GM12875 (cell line): ENCODE measurements at regions not wholly inside any gene's neighbourhood (a gene's known extent, or its start where the extent isn't known, plus 50 kb on each side); places are given as distances from the start of the nearest gene placed in this dataset.

Experiments used
- H3K4me3 ChIP-seq: one replicate; pipeline ENCODE4 v1.5.1; 2011; ENCODE audit warnings: low read depth, low read length, control low read depth
- TF ChIP-seq, protein P1 (sequence below): IDR thresholded peaks from 2 replicates; pipeline ENCODE4 v1.5.1; 2011; ENCODE audit warnings: low read depth, mild to moderate bottlenecking, control low read depth, inconsistent platforms, low read length, moderate library complexity, borderline replicate concordance; ENCODE audit not compliant: insufficient read depth

DNA sequence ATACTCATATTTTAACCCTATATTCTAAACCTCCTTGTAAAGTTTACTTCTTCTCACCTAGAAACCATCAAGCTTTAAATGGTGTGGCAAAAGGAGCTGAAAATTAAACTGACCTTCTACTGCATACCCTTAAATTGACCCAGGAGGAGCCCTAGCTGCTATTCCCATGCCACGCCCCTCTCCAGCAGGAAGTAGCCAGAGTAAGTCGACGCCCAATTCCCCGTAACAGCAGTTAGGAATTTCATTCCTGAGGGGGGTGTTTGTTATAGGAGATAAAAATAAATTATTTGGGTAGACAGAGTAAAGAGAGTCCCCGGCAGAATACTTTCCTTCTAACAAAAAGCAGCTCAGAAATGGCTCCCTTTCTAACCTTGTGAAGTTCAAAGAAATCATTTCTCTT is 111.8 kb upstream of the FAM174A start:
- no peak overlapping the region for H3K4me3 ChIP-seq
- TF ChIP-seq, protein P1, sequence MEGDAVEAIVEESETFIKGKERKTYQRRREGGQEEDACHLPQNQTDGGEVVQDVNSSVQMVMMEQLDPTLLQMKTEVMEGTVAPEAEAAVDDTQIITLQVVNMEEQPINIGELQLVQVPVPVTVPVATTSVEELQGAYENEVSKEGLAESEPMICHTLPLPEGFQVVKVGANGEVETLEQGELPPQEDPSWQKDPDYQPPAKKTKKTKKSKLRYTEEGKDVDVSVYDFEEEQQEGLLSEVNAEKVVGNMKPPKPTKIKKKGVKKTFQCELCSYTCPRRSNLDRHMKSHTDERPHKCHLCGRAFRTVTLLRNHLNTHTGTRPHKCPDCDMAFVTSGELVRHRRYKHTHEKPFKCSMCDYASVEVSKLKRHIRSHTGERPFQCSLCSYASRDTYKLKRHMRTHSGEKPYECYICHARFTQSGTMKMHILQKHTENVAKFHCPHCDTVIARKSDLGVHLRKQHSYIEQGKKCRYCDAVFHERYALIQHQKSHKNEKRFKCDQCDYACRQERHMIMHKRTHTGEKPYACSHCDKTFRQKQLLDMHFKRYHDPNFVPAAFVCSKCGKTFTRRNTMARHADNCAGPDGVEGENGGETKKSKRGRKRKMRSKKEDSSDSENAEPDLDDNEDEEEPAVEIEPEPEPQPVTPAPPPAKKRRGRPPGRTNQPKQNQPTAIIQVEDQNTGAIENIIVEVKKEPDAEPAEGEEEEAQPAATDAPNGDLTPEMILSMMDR: no peak

DNA sequence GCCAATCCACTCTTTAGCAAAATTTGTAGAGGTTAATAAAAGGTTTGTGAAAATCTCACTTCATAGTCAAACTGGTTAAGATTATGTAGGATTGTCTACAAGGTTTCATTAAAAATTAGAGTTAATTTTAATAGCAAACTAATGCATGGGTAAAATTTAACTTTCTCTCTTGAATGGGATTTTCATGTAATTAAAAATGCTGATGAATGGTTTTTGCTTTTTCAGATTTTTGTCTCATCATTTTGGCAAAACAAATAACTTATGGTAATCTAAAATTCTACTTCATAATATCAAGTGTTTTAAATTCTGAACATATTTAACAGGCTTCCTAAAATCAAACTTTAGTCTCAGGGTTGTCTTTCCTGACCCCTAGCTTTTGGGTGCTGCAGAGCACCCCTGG is 113.8 kb upstream of the FAM174A start:
- H3K4me3 ChIP-seq: no peak overlapping the region
- TF ChIP-seq, protein P1: no peak

DNA sequence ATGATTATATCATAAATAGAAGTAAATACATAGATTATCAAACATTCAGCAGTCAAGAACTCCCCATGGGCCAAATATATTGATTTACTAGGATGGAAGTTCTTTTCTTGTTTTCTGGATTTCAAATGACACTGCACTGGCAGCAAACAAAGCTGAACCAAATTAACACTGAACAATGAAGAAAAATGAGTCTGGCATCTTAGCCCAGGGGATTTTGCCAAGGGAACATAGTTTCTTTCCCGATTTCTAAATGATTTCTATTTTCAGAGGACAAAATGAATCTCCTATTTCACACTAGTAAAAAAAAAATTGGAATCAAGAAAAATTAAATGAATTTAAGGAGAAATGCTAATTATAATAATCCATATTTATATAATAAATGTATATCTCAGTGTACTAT is 116.9 kb upstream of the FAM174A start:
- TF ChIP-seq, protein P1: no peak
- H3K4me3 ChIP-seq: no peak overlapping the region

DNA sequence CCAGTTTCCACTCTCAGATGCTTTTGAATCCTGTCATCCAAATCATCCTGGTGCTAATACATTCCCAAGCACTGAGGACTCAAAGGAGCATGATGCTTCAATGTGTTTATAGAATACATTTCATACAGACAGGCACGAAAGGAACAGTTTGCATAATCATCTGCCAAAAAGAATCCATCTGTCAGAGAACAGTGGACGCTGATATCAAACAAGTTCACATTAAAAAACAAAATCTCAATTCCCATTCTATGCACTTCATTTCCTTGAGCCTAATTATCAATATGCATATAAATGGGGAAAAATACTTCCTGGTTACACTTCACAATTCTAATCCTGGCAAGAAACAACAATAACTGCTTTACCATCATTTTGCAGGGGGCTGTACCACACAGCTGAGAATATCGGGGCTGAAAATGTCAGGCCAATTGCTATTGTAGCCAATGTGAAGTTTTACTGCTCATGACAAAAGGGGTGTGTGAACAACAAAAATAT is 125.5 kb upstream of the FAM174A start:
- TF ChIP-seq, protein P1: no peak
- no peak overlapping the region for H3K4me3 ChIP-seq

- H3K4me3 ChIP-seq: no peak overlapping the region
- TF ChIP-seq, protein P1: no peak
Measured at GRCh38 chr5:100407053-100407452, 128.1 kb upstream of the FAM174A start.

DNA sequence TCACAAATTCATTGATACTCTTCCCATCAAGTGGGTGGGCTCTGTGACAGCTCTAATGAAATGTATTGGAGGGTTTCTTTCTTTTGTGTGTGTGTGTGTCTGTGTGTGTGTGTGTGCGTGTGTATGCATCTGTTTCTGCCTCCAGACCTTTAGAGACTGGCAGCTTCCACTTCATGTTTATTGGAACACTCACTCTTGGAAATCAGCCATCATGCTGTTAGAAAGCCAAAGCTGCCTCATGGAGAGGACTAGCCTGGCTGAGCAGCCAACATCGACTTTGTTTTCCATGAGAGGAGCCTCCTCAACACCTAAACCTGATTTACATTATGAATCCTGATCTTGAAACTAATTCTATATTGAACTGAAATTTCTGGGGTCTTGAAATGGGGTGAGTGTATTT is 128.5 kb upstream of the FAM174A start:
- H3K4me3 ChIP-seq: no peak overlapping the region
- TF ChIP-seq, protein P1: no peak

GRCh38 chr5:100402071-100402470 is 133.1 kb upstream of the FAM174A start:
- TF ChIP-seq, protein P1: no peak
- no peak overlapping the region for H3K4me3 ChIP-seq
